HepG2 (cell line): ENCODE measurements at regions not wholly inside any gene's neighbourhood (a gene's known extent, or its start where the extent isn't known, plus 50 kb on each side); places are given as distances from the start of the nearest gene placed in this dataset.

Experiments used
- ATAC-seq: fragments of 200-7000 bp; cut with Tn5 transposase; 3 replicates; pipeline ENCODE4 v1.9.1; 2020; ENCODE audit warnings: mild to moderate bottlenecking, moderate library complexity
- BruUV-seq: library from RNA; stranded (reverse); fragments of 400-500 nt; replicated peaks from 2 replicates; lab custom pipeline; 2021; lab: Mats Ljungman, UMichigan
- CTCF ChIA-PET: fragments of 300-600 bp; formaldehyde crosslinking; extraction: SDS; loops from one replicate; lab custom pipeline; 2021; ENCODE audit warnings: low total read pairs, inconsistent platforms, low intra/inter-chr PET ratio; lab: Yijun Ruan, JAX
- POLR2A ChIA-PET: fragments of 350-600 bp; sonication (Branson Sonifier 250); formaldehyde crosslinking; loops from one replicate; lab custom pipeline; 2020; ENCODE audit warnings: antibody characterized with exemption, inconsistent platforms; lab: Yijun Ruan, JAX
- DNase-seq: peaks from one replicate; pipeline ENCODE4 v3.0.0-alpha.2; 2015; ENCODE audit warnings: low spot score
- FAIRE-seq: peaks from 3 replicates; lab custom pipeline; 2011; peaks lifted over from hg19 to GRCh38; lab: Jason Lieb, UNC
- H2AFZ ChIP-seq: one replicate; pipeline ENCODE4 v1.6.1; 2011; ENCODE audit warnings: low read length, inconsistent platforms
- H3K27ac ChIP-seq: fragments of 300-600 bp; 3 replicates; pipeline ENCODE4 v1.8.0; 2011; ENCODE audit warnings: mixed run types, mild to moderate bottlenecking, mixed read lengths, low read length, inconsistent platforms; ENCODE audit not compliant: insufficient read depth; ENCODE audit errors: extremely low read length
- H3K27me3 ChIP-seq, 2 experiments: fragments of 200-600 bp in 1 of 2; 2 replicates in 1 of 2; 3 replicates in 1 of 2; pipeline versions ENCODE4 v1.6.0 to v1.8.0; 2011; ENCODE audit warnings: low read length in 2 of 2, mild to moderate bottlenecking in 2 of 2, moderate library complexity in 2 of 2, inconsistent platforms in 1 of 2; ENCODE audit not compliant: insufficient read depth in 2 of 2, control insufficient read depth in 1 of 2
- H3K36me3 ChIP-seq, 2 experiments: fragments of 200-600 bp in 1 of 2; replicated peaks in 1 of 2; 2 replicates in 1 of 2; 3 replicates in 1 of 2; pipeline versions ENCODE4 v1.5.1 to v1.8.0; 2011; ENCODE audit warnings: low read length in 2 of 2, inconsistent platforms in 1 of 2; ENCODE audit not compliant: insufficient read depth in 2 of 2, control insufficient read depth in 1 of 2
- H3K4me1 ChIP-seq: 2 replicates; pipeline ENCODE4 v1.5.1; 2012; ENCODE audit warnings: low read length, inconsistent platforms; ENCODE audit not compliant: insufficient read depth
- H3K4me2 ChIP-seq: 2 replicates; pipeline ENCODE4 v1.6.0; 2011; ENCODE audit warnings: low read depth, low read length, inconsistent platforms
- H3K4me3 ChIP-seq, 3 experiments: fragments of 200-600 bp in 1 of 3; sonication (generic), shearing (Covaris generic) in 1 of 3; replicated peaks in 1 of 3; 2 replicates each; pipeline ENCODE4 v1.5.1; 2011 to 2016; ENCODE audit warnings: low read length in 3 of 3, inconsistent platforms in 2 of 3, low read depth in 2 of 3, mild to moderate bottlenecking in 2 of 3, control low read depth in 1 of 3, mixed read lengths in 1 of 3; ENCODE audit not compliant: insufficient read depth in 1 of 3
- H3K79me2 ChIP-seq: one replicate; pipeline ENCODE4 v1.6.1; 2011; ENCODE audit warnings: low read length, inconsistent platforms; ENCODE audit not compliant: insufficient read depth
- H3K9ac ChIP-seq: 2 replicates; pipeline ENCODE4 v1.6.0; 2011; ENCODE audit warnings: mild to moderate bottlenecking, low read depth, low read length, inconsistent platforms; ENCODE audit not compliant: insufficient read depth
- H3K9me3 ChIP-seq: 2 replicates; pipeline ENCODE4 v1.5.1; 2012; ENCODE audit warnings: mild to moderate bottlenecking, low read length
- H4K20me1 ChIP-seq: 2 replicates; pipeline ENCODE4 v1.6.0; 2011; ENCODE audit warnings: inconsistent platforms, mild to moderate bottlenecking, low read length, moderate library complexity; ENCODE audit not compliant: insufficient read depth
- MLX ChIP-seq: IDR thresholded peaks from 2 replicates; pipeline ENCODE4 v1.6.1; 2016
- SATB2 ChIP-seq: sonication (generic); formaldehyde crosslinking; IDR thresholded peaks from 2 replicates; pipeline ENCODE4 v1.5.0; 2020; ENCODE audit warnings: missing genetic modification reagents
- TFDP1 ChIP-seq: IDR thresholded peaks from 2 replicates; pipeline ENCODE4 v1.6.1; 2016; ENCODE audit warnings: missing compliant biosample characterization, missing genetic modification reagents, borderline replicate concordance
- TIGD3 ChIP-seq: sonication (generic); formaldehyde crosslinking; IDR thresholded peaks from 2 replicates; pipeline ENCODE4 v1.5.1; 2020; ENCODE audit warnings: mild to moderate bottlenecking, missing genetic modification reagents, borderline replicate concordance
- ZBED4 ChIP-seq: sonication (generic); formaldehyde crosslinking; IDR thresholded peaks from 2 replicates; pipeline ENCODE4 v1.4.0; 2020; ENCODE audit warnings: missing genetic modification reagents, borderline replicate concordance
- ZNF407 ChIP-seq: sonication (generic); formaldehyde crosslinking; IDR thresholded peaks from one replicate; pipeline ENCODE4 v1.5.1; 2020; ENCODE audit warnings: mild to moderate bottlenecking, missing genetic modification reagents; ENCODE audit errors: not compliant biosample characterization
- ZNF576 ChIP-seq: sonication (generic); formaldehyde crosslinking; IDR thresholded peaks from 2 replicates; pipeline ENCODE4 v1.4.0; 2020; ENCODE audit warnings: mild to moderate bottlenecking, missing genetic modification reagents
- WGBS: methylation state at CpG from one replicate; pipeline ENCODE4 v1.1.6; 2017; ENCODE audit warnings: low lambda C conversion rate; 5-methylcytosine and 5-hydroxymethylcytosine counted together
- in situ Hi-C: cut with HindIII; loops from 2 replicates; pipeline ENCODE4 v1.10.0; 2017; ENCODE audit warnings: low pct_unique_long_range_greater_than_20kb; ENCODE audit not compliant: extremely low pct_ligation_motif_present
- intact Hi-C: fragments of 100-400 bp; cut with micrococcal nuclease; formaldehyde crosslinking; loops from one replicate; pipeline ENCODE4 v1.10.0; 2022; ENCODE audit not compliant: unreplicated experiment

- WGBS: 13% methylated on average over 7 of the region's 7 CpGs
- in situ Hi-C loops: no loop called here
- Histone ChIP-seq H3K9ac (no peak overlapping the region), H3K27ac (no peak overlapping the region), H3K79me2 (no peaks in the 10 kb centered on the region), H4K20me1 (no peaks in the 10 kb centered on the region), H3K27me3 (peaks cover 0 to 23% of the 10 kb centered on the region in 2 experiments; a peak in 2 of 5 replicates), H3K9me3 (no peaks in the 10 kb centered on the region), H2AFZ (no peak overlapping the region), H3K4me2 (no peak overlapping the region), H3K36me3 (no peaks in the 10 kb centered on the region), H3K4me3 (no peak overlapping the region), H3K4me1 (no peaks in the 10 kb centered on the region)
- ChIA-PET POLR2A (no interaction called here), CTCF (no interaction called here)
- no peak for ATAC-seq
- no peak for FAIRE-seq
- TF ChIP-seq TIGD3 (CRISPR knock-in tag): no peak
- TF ChIP-seq ZNF407 (CRISPR knock-in tag): no peak
- TF ChIP-seq MLX: no peak
- TF ChIP-seq SATB2 (CRISPR knock-in tag): no peak
- TF ChIP-seq ZNF576 (CRISPR knock-in tag): no peak
- no peak for TF ChIP-seq TFDP1 (CRISPR knock-in tag)
- no peak for TF ChIP-seq ZBED4 (CRISPR knock-in tag)
- intact Hi-C loops: no loop called here
- no TSS peak for BruUV-seq
- DNase-seq: no peak
These were observed 81.7 kb downstream of the C11orf91 start for GRCh38 chr11:33618956-33619355.
